Body of pancreas (tissue), 4 donors: ENCODE measurements at regions not wholly inside any gene's neighbourhood (a gene's known extent, or its start where the extent isn't known, plus 50 kb on each side); places are given as distances from the start of the nearest gene placed in this dataset.

ENCODE experiments used
- ATAC-seq: fragments of 150-250 bp; one replicate; pipeline ENCODE4 v1.9.1; 2016
- DNase-seq, 4 donors: peaks; one replicate each; pipeline ENCODE4 v3.0.0-alpha.2; 2019
- H3K27ac ChIP-seq, 4 donors: fragments of 200-600 bp; sonication (generic); 1 replicate in 3 of 4; 2 replicates in 1 of 4; pipeline versions ENCODE4 v1.5.1 to v1.6.1; 2016 to 2019; ENCODE audit warnings: mild to moderate bottlenecking in 1 of 4, mixed read lengths in 1 of 4, moderate library complexity in 1 of 4
- H3K27me3 ChIP-seq, 2 donors: fragments of 200-600 bp; sonication (generic); one replicate each; pipeline ENCODE4 v1.6.0; 2016; ENCODE audit warnings: mild to moderate bottlenecking in 1 of 2
- H3K36me3 ChIP-seq, 2 donors: fragments of 200-600 bp; sonication (generic); replicated peaks in 1 of 2; 2 replicates each; pipeline ENCODE4 v1.5.1; 2016; ENCODE audit warnings: low read depth in 2 of 2; ENCODE audit not compliant: insufficient read depth in 1 of 2
- H3K4me1 ChIP-seq: fragments of 200-600 bp; sonication (generic); one replicate; pipeline ENCODE4 v1.6.0; 2016
- H3K4me3 ChIP-seq, 2 donors: fragments of 200-600 bp; sonication (generic); 1 replicate in 1 of 2; 2 replicates in 1 of 2; pipeline ENCODE4 v1.5.1; 2016 to 2019
- H3K9me3 ChIP-seq, 3 donors: fragments of 200-600 bp; sonication (generic); 1 replicate in 2 of 3; 2 replicates in 1 of 3; pipeline ENCODE4 v1.5.1; 2016
- CTCF ChIP-seq, 7 experiments: fragments of 450-650 bp in 4 of 7; fragments of 200-600 bp in 3 of 7; sonication (generic) in 3 of 7; IDR thresholded peaks; one replicate each; pipeline ENCODE4 v1.5.1; 2016 to 2019; ENCODE audit warnings: antibody characterized with exemption in 7 of 7
- POLR2A ChIP-seq, 3 donors: fragments of 450-650 bp; IDR thresholded peaks; one replicate each; pipeline ENCODE4 v1.6.1; 2016; ENCODE audit warnings: antibody characterized with exemption in 3 of 3, mild to moderate bottlenecking in 2 of 3
- WGBS, 2 donors: methylation state at CpG; one replicate each; pipeline ENCODE4 v1.1.5; 2017; 5-methylcytosine and 5-hydroxymethylcytosine counted together
- intact Hi-C: fragments of 100-400 bp; cut with DNase I; formaldehyde crosslinking; loops from one replicate; pipeline ENCODE4 v1.15.1; 2023

- Histone ChIP-seq H3K27ac (no peak overlapping the region), H3K36me3 (no peaks in the 10 kb centered on the region), H3K4me1 (no peaks in the 10 kb centered on the region), H3K27me3 (no peaks in the 10 kb centered on the region), H3K4me3 (no peak overlapping the region), H3K9me3 (no peaks in the 10 kb centered on the region)
- intact Hi-C loops: no loop called here
- DNase-seq (no peak), ATAC-seq (no peak)
- 83 to 92% methylated on average over 2 of the region's 2 CpGs for WGBS, 2 donors
- TF ChIP-seq POLR2A (IDR thresholded peaks at IDR 0.05) (no peak), CTCF (IDR thresholded peaks at IDR 0.05) (no peak)
These were observed 120.4 kb downstream of the ZNF608 start for GRCh38 chr5:124626053-124626452.

- H3K36me3 ChIP-seq: no peaks in the 10 kb centered on the region
- H3K4me1 ChIP-seq: no peaks in the 10 kb centered on the region
- DNase-seq (no peak), ATAC-seq (no peak)
- TF ChIP-seq CTCF (IDR thresholded peaks at IDR 0.05) (no peak), POLR2A (IDR thresholded peaks at IDR 0.05) (no peak)
- WGBS, 2 donors: 85 to 89% methylated on average over 5 of the region's 5 CpGs
- intact Hi-C loops: no loop called here
- H3K27ac ChIP-seq: no peak overlapping the region
- no peaks in the 10 kb centered on the region for H3K27me3 ChIP-seq
- no peak overlapping the region for H3K4me3 ChIP-seq
- no peaks in the 10 kb centered on the region for H3K9me3 ChIP-seq
These were observed 123.2 kb downstream of the ZNF608 start for GRCh38 chr5:124623265-124623664.

GRCh38 chr5:124622851-124623250 is 123.6 kb downstream of the ZNF608 start:
- Histone ChIP-seq H3K36me3 (no peaks in the 10 kb centered on the region), H3K9me3 (no peaks in the 10 kb centered on the region), H3K27me3 (no peaks in the 10 kb centered on the region), H3K4me3 (no peak overlapping the region), H3K27ac (no peak overlapping the region), H3K4me1 (no peaks in the 10 kb centered on the region)
- 57 to 65% methylated on average over 3 of the region's 3 CpGs for WGBS, 2 donors
- intact Hi-C loops: no loop called here
- no peak for DNase-seq
- no peak for TF ChIP-seq CTCF (IDR thresholded peaks at IDR 0.05)
- no peak for TF ChIP-seq POLR2A (IDR thresholded peaks at IDR 0.05)
- no peak for ATAC-seq

- no peak for ATAC-seq
- no peaks in the 10 kb centered on the region for H3K36me3 ChIP-seq
- TF ChIP-seq CTCF (IDR thresholded peaks at IDR 0.05) (no peak), POLR2A (IDR thresholded peaks at IDR 0.05) (no peak)
- H3K27ac ChIP-seq: no peak overlapping the region
- no peak for DNase-seq
- no peak overlapping the region for H3K4me3 ChIP-seq
- 79 to 83% methylated on average over 5 of the region's 5 CpGs for WGBS, 2 donors
- no peaks in the 10 kb centered on the region for H3K9me3 ChIP-seq
- intact Hi-C loops: no loop called here
- H3K4me1 ChIP-seq: peaks cover 1% of the 10 kb centered on the region
- H3K27me3 ChIP-seq: no peaks in the 10 kb centered on the region
These were observed 125.2 kb downstream of the ZNF608 start for GRCh38 chr5:124621279-124621678.

- intact Hi-C loops: no loop called here
- no peaks in the 10 kb centered on the region for H3K27me3 ChIP-seq
- no peaks in the 10 kb centered on the region for H3K9me3 ChIP-seq
- no peak for DNase-seq
- 77 to 83% methylated on average over 2 of the region's 2 CpGs for WGBS, 2 donors
- H3K4me1 ChIP-seq: peaks cover 5% of the 10 kb centered on the region
- no peak overlapping the region for H3K4me3 ChIP-seq
- H3K27ac ChIP-seq: no peak overlapping the region
- no peak for TF ChIP-seq POLR2A (IDR thresholded peaks at IDR 0.05)
- TF ChIP-seq CTCF (IDR thresholded peaks at IDR 0.05): no peak
- no peak for ATAC-seq
- no peaks in the 10 kb centered on the region for H3K36me3 ChIP-seq
These were observed 125.7 kb downstream of the ZNF608 start for GRCh38 chr5:124620743-124621142.
